ENCODE measurements at regions not wholly inside any gene's neighbourhood (a gene's known extent, or its start where the extent isn't known, plus 50 kb on each side); places are given as distances from the start of the nearest gene placed in this dataset.

GRCh38 chr5:89447027-89447426 lies 564.0 kb upstream of the MEF2C start:
- TF ChIP-seq CTCF (IDR thresholded peaks at IDR 0.05) = no peak
- TF ChIP-seq POLR2AphosphoS5 (IDR thresholded peaks at IDR 0.05) = no peak
- TF ChIP-seq POLR2A (IDR thresholded peaks at IDR 0.05) = no peak
